Activated B cell treated with CpG ODN at 0.5 μM for 24 hours (primary cell): ENCODE measurements at regions not wholly inside any gene's neighbourhood (a gene's known extent, or its start where the extent isn't known, plus 50 kb on each side); places are given as distances from the start of the nearest gene placed in this dataset.

ENCODE experiments used
- ATAC-seq: fragments of 200-7000 bp; cut with Tn5 transposase; one replicate; pipeline ENCODE4 v1.10.0; 2021; ENCODE audit warnings: low read depth, mild to moderate bottlenecking, moderate library complexity
- CTCF ChIA-PET: fragments of 350-600 bp; sonication (Branson Sonifier 250); formaldehyde crosslinking; loops from one replicate; lab custom pipeline; 2021; ENCODE audit warnings: antibody characterized with exemption; lab: Charles Lee
- POLR2A ChIA-PET: fragments of 350-600 bp; sonication (Branson Sonifier 250); formaldehyde crosslinking; loops from one replicate; lab custom pipeline; 2021; ENCODE audit warnings: antibody characterized with exemption; lab: Charles Lee
- DNase-seq: peaks from one replicate; pipeline ENCODE4 v3.0.0; 2022
- H3K27ac Mint-ChIP-seq: one replicate; pipeline ENCODE4 v1.8.0; 2020; ENCODE audit warnings: mixed read lengths
- H3K27me3 Mint-ChIP-seq: one replicate; pipeline ENCODE4 v1.8.0; 2021; ENCODE audit warnings: mixed read lengths
- H3K36me3 Mint-ChIP-seq: one replicate; pipeline ENCODE4 v1.8.0; 2021; ENCODE audit warnings: low read depth, mixed read lengths
- H3K4me1 Mint-ChIP-seq: one replicate; pipeline ENCODE4 v1.8.0; 2021; ENCODE audit warnings: mixed read lengths
- H3K4me3 Mint-ChIP-seq: one replicate; pipeline ENCODE4 v1.8.0; 2020; ENCODE audit warnings: mild to moderate bottlenecking, mixed read lengths
- H3K9me3 Mint-ChIP-seq: one replicate; pipeline ENCODE4 v1.8.0; 2020; ENCODE audit warnings: mixed read lengths
- CTCF ChIP-seq: fragments of 200-600 bp; IDR thresholded peaks from one replicate; pipeline ENCODE4 v1.8.0; 2022; ENCODE audit warnings: antibody characterized with exemption, mild to moderate bottlenecking
- intact Hi-C: fragments of 100-400 bp; cut with micrococcal nuclease; formaldehyde crosslinking; loops from one replicate; pipeline ENCODE4 v1.15.1; 2024

GRCh38 chr2:234147335-234147861 lies 96.9 kb downstream of the SPP2 start:
- Mint-ChIP-seq H3K27me3 (peaks cover 5% of the 10 kb centered on the region), H3K27ac (no peak overlapping the region), H3K36me3 (no peaks in the 10 kb centered on the region), H3K4me1 (peaks cover 8% of the 10 kb centered on the region), H3K4me3 (no peak overlapping the region), H3K9me3 (no peaks in the 10 kb centered on the region)
- ChIA-PET POLR2A (no interaction called here), CTCF (no interaction called here)
- TF ChIP-seq CTCF, result no peak
- no peak for DNase-seq
- intact Hi-C loops, result no loop called here
- ATAC-seq, result no peak

GRCh38 chr2:234146087-234146826 lies 95.8 kb downstream of the SPP2 start:
- no peak for DNase-seq
- ATAC-seq, result no peak
- Mint-ChIP-seq H3K9me3 (no peaks in the 10 kb centered on the region), H3K36me3 (no peaks in the 10 kb centered on the region), H3K4me3 (no peak overlapping the region), H3K27me3 (peaks cover 9% of the 10 kb centered on the region), H3K4me1 (peaks cover 8% of the 10 kb centered on the region), H3K27ac (no peak overlapping the region)
- intact Hi-C loops, result no loop called here
- ChIA-PET CTCF (interaction anchor here (1.3 kb wide), 1 partner anchor 11 kb away, joined by 3 read pairs; no protein-coding TSS in a partner anchor), POLR2A (no interaction called here)
- TF ChIP-seq CTCF, result no peak

- H3K36me3 Mint-ChIP-seq, result no peaks in the 10 kb centered on the region
- H3K27ac Mint-ChIP-seq, result no peak overlapping the region
- H3K9me3 Mint-ChIP-seq, result no peaks in the 10 kb centered on the region
- peaks cover 8% of the 10 kb centered on the region for H3K4me1 Mint-ChIP-seq
- intact Hi-C loops, result no loop called here
- TF ChIP-seq CTCF, result no peak
- ChIA-PET CTCF (interaction anchor here (1.3 kb wide), 1 partner anchor 10 kb away, joined by 3 read pairs; no protein-coding TSS in a partner anchor), POLR2A (no interaction called here)
- DNase-seq, result no peak
- H3K4me3 Mint-ChIP-seq, result no peak overlapping the region
- H3K27me3 Mint-ChIP-seq, result peaks cover 13% of the 10 kb centered on the region
- ATAC-seq, result no peak
Observed at GRCh38 chr2:234145511-234145910, 95.0 kb downstream of the SPP2 start.

GRCh38 chr2:234145057-234145456 lies 94.6 kb downstream of the SPP2 start:
- ATAC-seq (no peak), DNase-seq (no peak)
- Mint-ChIP-seq H3K27ac (no peak overlapping the region), H3K9me3 (no peaks in the 10 kb centered on the region), H3K36me3 (no peaks in the 10 kb centered on the region), H3K4me3 (no peak overlapping the region), H3K4me1 (peaks cover 8% of the 10 kb centered on the region), H3K27me3 (peaks cover 13% of the 10 kb centered on the region)
- ChIA-PET POLR2A (no interaction called here), CTCF (interaction anchor here (1.3 kb wide), 1 partner anchor 10 kb away, joined by 3 read pairs; no protein-coding TSS in a partner anchor)
- no peak for TF ChIP-seq CTCF
- intact Hi-C loops, result no loop called here

- Mint-ChIP-seq H3K27me3 (peaks cover 18% of the 10 kb centered on the region), H3K36me3 (no peaks in the 10 kb centered on the region), H3K9me3 (no peaks in the 10 kb centered on the region), H3K4me3 (no peak overlapping the region), H3K27ac (no peak overlapping the region), H3K4me1 (peaks cover 8% of the 10 kb centered on the region)
- ChIA-PET POLR2A (interaction anchor here (0.6 kb wide), 1 partner anchor 156 kb away, joined by 3 read pairs; no protein-coding TSS in a partner anchor), CTCF (no interaction called here)
- intact Hi-C loops, result no loop called here
- ATAC-seq (no peak), DNase-seq (no peak)
- TF ChIP-seq CTCF, result no peak
Observed at GRCh38 chr2:234143896-234144295, 93.4 kb downstream of the SPP2 start.
